Effector CD4-positive, alpha-beta T cell (primary cell): ENCODE measurements at regions not wholly inside any gene's neighbourhood (a gene's known extent, or its start where the extent isn't known, plus 50 kb on each side); places are given as distances from the start of the nearest gene placed in this dataset.

Source experiments
- DNase-seq: peaks from one replicate; pipeline ENCODE4 v3.0.0-alpha.2; 2020

GRCh38 chr12:125373375-125373774 lies 308.1 kb downstream of the AACS start:
- no peak for DNase-seq

GRCh38 chr12:125376422-125376821 lies 311.2 kb downstream of the AACS start:
- DNase-seq = no peak

- no peak for DNase-seq
Measured at GRCh38 chr12:125377093-125377492, 311.9 kb downstream of the AACS start.

GRCh38 chr12:125381373-125381772 lies 316.1 kb downstream of the AACS start:
- DNase-seq = no peak

GRCh38 chr12:125382926-125383325 lies 317.7 kb downstream of the AACS start:
- no peak for DNase-seq

- DNase-seq = no peak
Measured at GRCh38 chr12:125386652-125387051, 321.4 kb downstream of the AACS start.

GRCh38 chr12:125387206-125387605 lies 322.0 kb downstream of the AACS start:
- DNase-seq = no peak

- no peak for DNase-seq
Measured at GRCh38 chr12:125389061-125389697, 323.9 kb downstream of the AACS start.

- no peak for DNase-seq
Measured at GRCh38 chr12:125393569-125393968, 328.3 kb downstream of the AACS start.

GRCh38 chr12:125395583-125396215 lies 330.5 kb downstream of the AACS start:
- DNase-seq = no peak

- DNase-seq = no peak
Measured at GRCh38 chr12:125399489-125399888, 334.3 kb downstream of the AACS start.

GRCh38 chr12:125402874-125403789 lies 337.9 kb downstream of the AACS start:
- no peak for DNase-seq

- no peak for DNase-seq
Measured at GRCh38 chr12:125403843-125404242, 338.6 kb downstream of the AACS start.

- no peak for DNase-seq
Measured at GRCh38 chr12:125406131-125406530, 340.9 kb downstream of the AACS start.

- no peak for DNase-seq
Measured at GRCh38 chr12:125408718-125409117, 343.5 kb downstream of the AACS start.

- no peak for DNase-seq
Measured at GRCh38 chr12:125412506-125412905, 347.3 kb downstream of the AACS start.

- no peak for DNase-seq
Measured at GRCh38 chr12:125417446-125417845, 352.2 kb downstream of the AACS start.

- no peak for DNase-seq
Measured at GRCh38 chr12:125418902-125419564, 353.8 kb downstream of the AACS start.

GRCh38 chr12:125424909-125425308 lies 359.7 kb downstream of the AACS start:
- DNase-seq = no peak

- no peak for DNase-seq
Measured at GRCh38 chr12:125431516-125431915, 366.3 kb downstream of the AACS start.

GRCh38 chr12:125434131-125434530 lies 368.9 kb downstream of the AACS start:
- no peak for DNase-seq

- no peak for DNase-seq
Measured at GRCh38 chr12:125434936-125435443, 369.8 kb downstream of the AACS start.

GRCh38 chr12:125435871-125436270 lies 370.6 kb downstream of the AACS start:
- no peak for DNase-seq
